ENCODE measurements at regions not wholly inside any gene's neighbourhood (a gene's known extent, or its start where the extent isn't known, plus 50 kb on each side); places are given as distances from the start of the nearest gene placed in this dataset.

GRCh38 chr1:5564578-5565257, 427.5 kb downstream of the NPHP4 start:
- DNase-seq = no peak

- DNase-seq = no peak
Observed at GRCh38 chr1:5563861-5564577, 428.2 kb downstream of the NPHP4 start.

- no peak for DNase-seq
Observed at GRCh38 chr1:5562769-5563168, 429.5 kb downstream of the NPHP4 start.

DNA sequence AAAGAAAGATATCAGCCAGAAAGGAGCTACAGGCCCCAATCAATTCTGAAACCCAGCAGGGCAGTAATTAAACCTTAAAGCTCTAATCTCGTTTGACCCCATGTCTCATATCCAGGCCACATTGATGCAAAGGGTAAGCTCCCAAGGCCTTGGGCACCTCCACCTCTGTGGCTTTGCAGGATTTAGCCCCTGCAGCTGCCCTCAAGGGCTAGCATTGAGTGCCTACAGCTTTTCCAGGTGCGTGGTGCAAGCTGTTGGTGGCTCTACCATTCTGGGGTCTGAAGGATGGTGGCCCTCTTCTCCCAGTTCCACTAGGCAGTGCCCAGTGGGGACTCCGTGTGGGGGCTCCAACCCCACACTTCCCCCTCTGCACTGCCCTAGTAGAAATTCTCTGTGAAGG, 429.9 kb downstream of the NPHP4 start:
- DNase-seq = no peak

GRCh38 chr1:5559078-5559477, 433.1 kb downstream of the NPHP4 start:
- DNase-seq = no peak

DNA sequence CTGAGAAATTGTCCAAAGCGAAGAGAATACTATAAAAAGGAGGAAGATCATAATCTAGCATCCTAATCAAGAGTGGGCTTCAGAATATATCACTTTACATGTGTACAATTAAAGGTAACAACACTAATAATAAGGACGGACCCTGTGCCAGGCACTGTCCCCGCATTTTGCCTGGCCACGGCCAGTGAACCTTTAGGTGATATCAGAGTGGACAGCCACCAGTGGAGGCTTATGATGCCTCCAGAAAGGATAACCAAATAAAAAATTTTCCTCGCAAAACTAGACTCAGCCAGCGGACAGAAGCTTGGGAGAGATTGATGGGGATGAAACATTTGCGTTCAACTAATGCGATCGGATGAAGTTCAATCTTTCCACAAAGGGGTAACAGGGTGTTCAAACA, 436.4 kb downstream of the NPHP4 start:
- DNase-seq = no peak

- no peak for DNase-seq
Observed at GRCh38 chr1:5554784-5555183, 437.4 kb downstream of the NPHP4 start.

DNA sequence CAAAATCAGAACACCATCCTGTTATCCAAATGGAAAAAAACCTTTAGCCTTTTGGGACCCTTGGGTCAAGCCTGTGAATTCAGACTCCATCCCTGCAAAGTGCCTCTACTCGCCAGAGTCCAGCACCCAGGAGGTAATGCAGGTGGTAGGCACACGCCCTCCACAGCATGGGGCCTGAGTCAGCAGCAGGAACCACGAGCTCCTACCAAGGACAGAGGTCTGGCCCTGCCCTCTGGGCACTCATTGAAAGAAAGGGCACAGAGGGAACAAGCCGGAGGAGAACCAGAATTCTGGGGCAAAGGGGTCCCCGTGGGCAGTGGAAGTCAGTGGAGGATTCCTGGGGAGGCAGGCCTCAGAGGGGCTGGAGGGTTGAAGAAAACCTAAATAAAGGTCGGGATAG, 438.1 kb downstream of the NPHP4 start:
- no peak for DNase-seq

DNA sequence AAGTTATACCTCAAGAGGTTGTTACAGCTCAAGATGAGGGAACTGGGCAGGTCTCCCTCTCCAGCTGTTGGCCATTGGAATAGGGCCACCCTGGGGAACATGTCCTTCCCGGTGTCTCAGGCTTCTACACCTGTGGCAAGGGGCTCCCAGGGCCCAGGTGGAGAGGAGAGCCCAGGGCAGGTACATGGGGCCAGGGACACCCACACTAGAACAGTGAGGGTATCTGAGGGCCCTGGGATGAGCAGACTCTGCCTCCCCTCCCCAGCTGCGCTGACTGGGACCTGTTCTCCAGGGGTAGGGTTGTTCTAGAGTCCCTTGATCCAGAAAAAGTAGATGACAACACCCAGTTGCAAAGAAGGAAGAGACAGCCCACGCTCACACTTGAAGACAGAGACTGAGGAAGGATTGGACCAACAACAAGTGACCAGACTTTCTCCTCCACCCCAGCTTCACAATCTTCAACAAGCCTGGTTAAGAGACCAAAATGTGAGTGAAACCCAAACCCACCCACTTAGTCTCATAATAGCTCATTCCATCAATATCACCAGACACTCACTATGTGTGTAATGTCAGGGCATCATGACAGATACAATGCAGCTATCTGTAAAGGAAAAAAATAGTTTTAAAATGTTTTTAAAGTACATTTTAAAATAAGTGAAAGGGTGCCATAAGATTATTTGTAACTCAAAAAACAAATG, 439.3 kb downstream of the NPHP4 start:
- no peak for DNase-seq

DNA sequence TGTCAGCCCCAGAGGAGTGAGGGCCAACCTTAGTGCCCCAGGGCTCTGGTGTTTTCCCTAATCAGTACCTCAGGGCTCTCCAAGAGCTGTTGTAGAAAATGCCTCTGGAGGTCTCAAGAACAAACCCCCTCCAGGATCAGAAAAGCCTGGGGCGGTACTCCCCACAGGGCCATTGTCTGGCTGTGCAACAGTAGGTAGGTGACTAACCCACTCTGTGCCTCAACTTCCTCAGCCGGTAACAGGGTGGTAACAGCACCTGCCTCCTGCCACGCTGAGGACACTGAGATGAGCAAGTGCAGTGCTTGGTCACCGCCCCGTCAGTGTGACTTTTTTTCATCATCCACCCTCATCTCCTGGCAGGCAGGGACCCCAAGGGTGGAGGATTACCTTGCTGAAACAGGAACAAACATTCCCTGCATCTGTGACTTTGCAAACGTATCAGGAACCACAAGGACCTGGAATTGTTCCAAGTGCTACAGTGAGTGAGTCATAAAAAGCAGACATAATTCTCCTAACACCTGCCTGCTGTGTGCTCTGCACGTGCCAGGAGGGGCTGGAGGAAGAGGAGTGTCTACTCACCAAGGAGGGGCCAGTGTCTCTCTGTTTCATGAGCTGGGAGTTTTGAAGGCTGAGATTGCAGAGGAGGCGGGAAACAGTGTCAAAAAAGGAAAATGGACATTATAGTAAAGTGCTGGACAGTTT, 440.8 kb downstream of the NPHP4 start:
- DNase-seq = peak; percentile 31

GRCh38 chr1:5548266-5548665, 444.0 kb downstream of the NPHP4 start:
- no peak for DNase-seq

GRCh38 chr1:5543235-5543634, 449.0 kb downstream of the NPHP4 start:
- no peak for DNase-seq

DNA sequence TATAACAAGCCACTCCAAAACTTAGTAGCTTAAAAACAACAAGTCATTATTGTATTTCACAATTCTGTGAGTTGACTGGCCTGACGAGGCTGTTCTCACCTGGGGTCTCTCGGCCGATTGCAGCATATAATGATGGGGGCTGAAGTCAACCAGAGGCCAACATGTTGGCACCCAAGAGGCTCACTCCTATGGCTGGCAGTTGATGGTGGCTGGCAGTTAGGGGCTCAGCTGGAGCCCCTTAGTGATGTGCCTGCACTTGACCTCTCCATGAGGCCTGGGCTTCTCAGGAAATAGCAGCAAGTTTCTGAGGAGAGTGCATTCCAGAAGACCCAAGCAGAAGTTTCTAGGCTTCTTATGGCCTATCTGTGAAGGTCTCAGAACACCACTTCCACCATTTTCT, 459.4 kb downstream of the NPHP4 start:
- DNase-seq = no peak

DNA sequence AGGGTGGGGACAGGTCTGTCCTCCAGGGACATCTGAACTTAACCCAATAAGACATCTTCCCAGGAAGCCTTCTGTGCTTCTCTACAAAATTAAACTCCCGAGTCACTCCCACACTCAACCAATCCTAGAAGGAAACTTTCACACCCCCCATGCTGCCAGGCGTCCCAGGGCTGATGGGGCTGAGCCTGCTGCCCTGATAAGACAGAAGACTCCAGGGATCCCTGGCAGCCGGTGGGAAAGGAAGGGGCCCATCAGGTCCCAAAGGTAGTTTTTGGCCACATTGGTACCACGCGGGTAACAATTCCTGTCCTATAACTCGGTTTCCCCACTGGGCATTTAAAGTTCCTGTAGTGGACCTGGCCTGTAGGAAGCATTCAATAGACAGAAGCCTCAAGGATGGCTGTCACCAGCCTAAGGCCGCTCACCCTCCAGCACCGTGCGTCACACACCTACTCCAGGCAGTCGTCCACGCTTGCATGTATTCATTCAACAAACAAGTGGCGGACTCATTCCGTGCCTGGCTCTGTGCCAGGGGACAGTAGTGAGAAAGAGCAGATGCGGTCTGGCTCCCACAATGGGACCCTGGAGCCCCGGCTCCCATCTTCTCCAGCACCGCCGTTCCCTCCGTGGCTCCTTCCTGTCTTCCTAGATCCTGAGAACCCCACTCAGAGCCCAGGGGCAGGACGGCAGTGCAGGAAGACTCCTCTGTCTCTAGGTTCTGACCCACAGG, 465.2 kb downstream of the NPHP4 start:
- no peak for DNase-seq

DNA sequence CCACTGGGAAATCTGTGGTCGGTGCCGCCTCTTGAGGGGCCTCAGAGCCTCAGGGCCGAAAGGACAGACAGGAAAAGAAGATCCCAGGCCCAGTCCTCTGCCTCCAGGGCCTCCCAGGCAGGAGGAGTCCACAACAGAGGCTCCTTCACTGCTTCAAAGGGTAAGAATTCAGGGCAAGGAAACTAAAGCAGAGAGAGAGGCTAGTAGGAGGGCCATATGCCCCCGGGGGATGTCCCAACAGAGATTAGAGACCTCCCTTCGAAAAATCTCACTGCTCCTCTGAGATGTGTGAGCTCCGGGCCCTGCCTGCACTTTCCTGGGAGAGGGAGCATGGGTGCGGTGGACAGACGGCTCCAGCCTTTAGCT, 465.9 kb downstream of the NPHP4 start:
- no peak for DNase-seq

DNA sequence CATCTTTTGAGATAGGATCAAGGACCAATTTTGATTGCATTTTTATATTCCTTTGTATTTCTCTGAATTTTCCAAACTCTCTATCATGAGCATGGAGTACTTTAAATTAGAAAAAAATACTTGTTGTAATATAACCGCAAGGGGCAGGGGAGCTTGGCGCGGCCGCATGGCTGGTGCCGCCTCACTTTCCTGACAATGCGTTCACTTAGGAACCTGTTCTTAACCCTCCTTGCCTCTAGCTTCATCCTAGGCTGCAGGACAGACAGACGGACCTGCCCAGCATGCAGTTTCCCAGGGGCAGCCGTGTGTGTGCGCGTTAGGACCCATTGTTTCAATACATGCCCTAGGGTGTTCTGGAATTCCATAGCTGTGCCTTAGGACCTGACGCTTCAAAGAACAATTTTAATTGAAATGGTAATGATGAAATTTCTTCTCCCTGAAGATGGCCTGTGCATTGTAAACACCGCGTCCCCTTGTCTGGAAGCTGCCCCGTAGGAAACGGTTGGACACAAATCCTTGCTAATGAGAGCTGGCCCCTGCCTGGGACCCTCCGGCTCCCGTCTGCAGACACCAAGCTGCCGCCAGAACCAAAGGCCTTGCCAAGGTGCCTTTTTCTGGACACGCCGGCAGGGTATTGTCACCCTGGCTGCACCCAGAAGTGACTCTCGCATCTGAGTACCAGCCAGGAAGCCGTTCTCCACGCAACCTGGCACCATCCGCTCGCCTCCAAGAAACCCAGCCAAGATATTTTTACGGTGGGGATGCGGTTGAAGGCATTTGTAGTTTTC, 466.4 kb downstream of the NPHP4 start:
- DNase-seq = no peak

GRCh38 chr1:5522531-5523145, 469.6 kb downstream of the NPHP4 start:
- no peak for DNase-seq

DNA sequence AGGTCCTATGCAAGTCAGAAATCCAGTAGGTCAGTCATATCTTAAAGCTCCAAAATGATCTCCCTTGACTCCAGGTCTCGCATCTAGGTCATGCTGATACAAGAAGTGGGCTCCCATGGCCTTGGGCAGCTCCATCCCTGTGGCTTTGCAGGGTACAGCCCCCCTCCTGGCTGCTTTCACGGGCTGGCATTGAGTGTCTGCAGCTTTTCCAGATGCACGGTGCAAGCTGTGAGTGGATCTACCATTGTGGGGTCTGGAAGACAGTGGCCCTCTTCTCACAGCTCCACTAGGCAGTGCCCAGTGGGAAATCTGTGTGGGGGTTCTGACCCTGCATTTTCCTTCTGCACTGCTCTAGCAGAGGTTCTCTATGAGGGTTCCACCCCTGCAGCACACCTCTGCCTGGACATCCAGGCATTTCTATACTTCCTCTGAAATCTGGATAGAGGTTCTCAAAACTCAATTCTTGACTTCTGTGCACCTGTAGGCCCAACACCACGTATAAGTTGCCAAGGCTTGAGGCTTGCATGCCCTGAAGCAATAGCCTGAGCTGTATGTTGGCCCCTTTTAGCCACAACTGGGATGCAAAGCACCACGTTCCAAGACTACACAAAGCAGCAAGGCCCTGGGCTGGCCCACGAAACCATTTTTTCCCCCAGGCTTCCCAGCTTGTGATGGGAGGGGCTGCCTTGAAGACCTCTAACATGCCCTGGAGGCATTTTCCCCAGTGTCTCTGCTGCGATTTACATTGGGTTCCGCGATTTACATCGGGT, 472.7 kb downstream of the NPHP4 start:
- no peak for DNase-seq

GRCh38 chr1:5516756-5517155, 475.5 kb downstream of the NPHP4 start:
- no peak for DNase-seq

DNA sequence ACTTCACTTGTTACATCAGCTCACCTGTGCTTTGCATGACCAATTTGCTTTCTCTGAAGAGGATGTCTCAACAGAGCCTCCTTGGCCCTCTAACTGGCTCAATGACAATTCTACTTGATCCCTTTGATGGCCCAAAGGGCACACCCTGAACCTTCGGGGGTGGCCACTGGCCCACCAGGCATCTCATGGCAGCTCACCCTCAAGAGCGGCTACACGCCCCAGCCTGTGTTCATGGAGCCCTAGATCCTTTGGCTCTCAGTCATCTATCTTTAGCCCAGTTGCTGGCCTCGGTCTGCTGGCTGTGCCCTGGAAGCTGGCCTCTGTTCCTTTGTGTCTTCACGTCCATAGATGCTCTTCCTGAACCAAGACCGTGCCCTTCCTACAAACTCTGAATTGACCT, 476.7 kb downstream of the NPHP4 start:
- DNase-seq = no peak
